Esophagus muscularis mucosa (tissue), 3 donors: ENCODE measurements at regions not wholly inside any gene's neighbourhood (a gene's known extent, or its start where the extent isn't known, plus 50 kb on each side); places are given as distances from the start of the nearest gene placed in this dataset.
"Not testable (repeated sequence)": the region's sequence is repeated elsewhere in the genome, so short reads cannot be mapped to it uniquely, and the experiment has no call there.

Experiments
- POLR2AphosphoS5 ChIP-seq, 2 donors: sonication (generic); formaldehyde crosslinking; IDR thresholded peaks; one replicate each; pipeline ENCODE4 v1.6.1; 2017; ENCODE audit warnings: antibody characterized with exemption in 2 of 2
- TF ChIP-seq, protein P1 (sequence below), 3 experiments: fragments of 200-600 bp in 2 of 3; fragments of 450-650 bp in 1 of 3; sonication (generic) in 2 of 3; IDR thresholded peaks; one replicate each; pipeline ENCODE4 v1.5.1; 2017 to 2019; ENCODE audit warnings: antibody characterized with exemption in 3 of 3, mild to moderate bottlenecking in 2 of 3, moderate library complexity in 1 of 3

DNA sequence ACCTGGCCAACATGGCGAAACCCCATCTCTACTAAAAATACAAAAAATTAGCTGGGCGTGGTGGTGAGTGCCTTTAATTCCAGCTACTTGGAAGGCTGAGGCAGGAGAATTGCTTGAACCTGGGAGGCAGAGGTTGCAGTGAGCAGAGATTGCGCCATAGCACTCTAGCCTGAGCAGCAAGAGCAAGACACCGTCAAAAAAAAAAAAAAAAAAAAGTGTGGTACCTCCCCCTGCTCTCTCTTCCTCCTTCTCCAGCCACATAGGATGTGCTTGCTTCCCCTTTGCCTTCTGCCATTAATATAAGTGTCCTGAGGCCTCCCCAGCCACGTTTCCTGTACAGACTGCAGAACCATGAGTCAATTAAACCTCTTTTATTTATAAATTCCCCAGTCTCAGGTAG, 226.8 kb downstream of the CYP26B1 start:
- TF ChIP-seq POLR2AphosphoS5 (IDR thresholded peaks at IDR 0.05): not testable (repeated sequence)
- TF ChIP-seq, protein P1, sequence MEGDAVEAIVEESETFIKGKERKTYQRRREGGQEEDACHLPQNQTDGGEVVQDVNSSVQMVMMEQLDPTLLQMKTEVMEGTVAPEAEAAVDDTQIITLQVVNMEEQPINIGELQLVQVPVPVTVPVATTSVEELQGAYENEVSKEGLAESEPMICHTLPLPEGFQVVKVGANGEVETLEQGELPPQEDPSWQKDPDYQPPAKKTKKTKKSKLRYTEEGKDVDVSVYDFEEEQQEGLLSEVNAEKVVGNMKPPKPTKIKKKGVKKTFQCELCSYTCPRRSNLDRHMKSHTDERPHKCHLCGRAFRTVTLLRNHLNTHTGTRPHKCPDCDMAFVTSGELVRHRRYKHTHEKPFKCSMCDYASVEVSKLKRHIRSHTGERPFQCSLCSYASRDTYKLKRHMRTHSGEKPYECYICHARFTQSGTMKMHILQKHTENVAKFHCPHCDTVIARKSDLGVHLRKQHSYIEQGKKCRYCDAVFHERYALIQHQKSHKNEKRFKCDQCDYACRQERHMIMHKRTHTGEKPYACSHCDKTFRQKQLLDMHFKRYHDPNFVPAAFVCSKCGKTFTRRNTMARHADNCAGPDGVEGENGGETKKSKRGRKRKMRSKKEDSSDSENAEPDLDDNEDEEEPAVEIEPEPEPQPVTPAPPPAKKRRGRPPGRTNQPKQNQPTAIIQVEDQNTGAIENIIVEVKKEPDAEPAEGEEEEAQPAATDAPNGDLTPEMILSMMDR (IDR thresholded peaks at IDR 0.05): not testable (repeated sequence)
